ENCODE measurements at regions not wholly inside any gene's neighbourhood (a gene's known extent, or its start where the extent isn't known, plus 50 kb on each side); places are given as distances from the start of the nearest gene placed in this dataset.
"Not testable (repeated sequence)": the region's sequence is repeated elsewhere in the genome, so short reads cannot be mapped to it uniquely, and the experiment has no call there.

DNA sequence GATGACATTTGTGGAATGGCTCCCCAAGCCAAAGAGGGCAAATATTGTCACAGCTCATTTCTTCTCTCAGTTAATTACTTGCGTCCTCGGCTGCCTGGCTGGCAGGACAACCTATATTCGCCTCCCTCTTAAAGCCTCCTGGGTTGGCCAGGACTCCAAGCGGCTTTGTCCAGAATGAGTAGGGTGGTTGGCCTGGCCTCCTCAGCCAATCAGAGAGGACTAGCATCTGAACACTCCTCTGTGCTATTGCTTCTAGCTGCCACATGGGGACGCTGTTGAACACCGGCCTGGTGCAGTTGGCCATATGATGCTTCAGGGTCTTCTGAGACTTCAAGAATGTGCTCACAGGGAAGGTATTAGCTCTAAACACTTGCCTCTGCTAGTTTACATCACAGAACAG lies 2722.9 kb upstream of the TPTE start:
- H3K4me3 Mint-ChIP-seq; H3K4me1 Mint-ChIP-seq (ENCODE audit: low read depth); intact Hi-C loops (cut with micrococcal nuclease); H3K27ac Mint-ChIP-seq; H3K36me3 Mint-ChIP-seq (ENCODE audit: low read depth); H3K9me3 Mint-ChIP-seq; H3K27me3 Mint-ChIP-seq: not testable (repeated sequence)

DNA sequence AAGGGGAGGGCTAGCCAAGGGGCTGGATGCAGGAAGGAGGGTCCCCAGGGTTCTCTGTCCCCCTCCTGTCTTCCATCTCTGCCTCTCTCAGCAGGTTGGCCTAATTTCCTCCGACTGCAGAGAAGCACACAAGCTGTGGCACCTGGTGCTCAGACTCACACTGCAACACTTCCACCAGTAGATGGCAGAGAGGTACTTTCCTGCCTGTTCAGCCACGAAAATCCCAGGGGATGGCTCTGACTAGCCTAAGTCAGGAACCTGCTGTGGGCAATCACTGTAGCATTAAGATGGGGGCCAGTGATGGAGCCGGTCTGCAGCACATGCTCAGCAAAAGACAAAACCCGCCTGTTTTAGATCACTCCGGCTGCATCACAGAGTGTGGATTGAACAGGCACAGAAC lies 2721.7 kb upstream of the TPTE start:
- H3K36me3 Mint-ChIP-seq (ENCODE audit: low read depth); H3K4me3 Mint-ChIP-seq; H3K27ac Mint-ChIP-seq; H3K4me1 Mint-ChIP-seq (ENCODE audit: low read depth); H3K9me3 Mint-ChIP-seq; intact Hi-C loops (cut with micrococcal nuclease); H3K27me3 Mint-ChIP-seq: not testable (repeated sequence)

DNA sequence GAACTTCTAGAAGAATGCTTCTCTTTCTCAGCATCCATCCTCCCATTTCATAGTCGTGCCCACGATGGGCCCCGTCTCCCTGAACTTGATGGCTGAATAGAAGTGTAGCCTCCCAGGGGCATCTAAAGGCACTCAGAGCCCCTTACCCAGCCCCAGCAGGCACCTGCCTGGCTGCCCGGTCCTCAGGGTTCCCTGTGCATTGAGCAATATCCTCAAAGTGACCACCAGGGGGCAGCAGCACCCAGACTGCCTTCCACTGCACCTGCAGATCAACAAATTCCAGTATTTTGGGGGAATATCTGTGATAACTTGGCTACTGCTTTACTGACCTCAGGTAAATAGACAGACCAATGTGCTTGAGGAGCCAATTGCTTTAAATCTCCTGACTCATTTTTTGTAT lies 2707.9 kb upstream of the TPTE start:
- H3K27ac Mint-ChIP-seq; intact Hi-C loops (cut with micrococcal nuclease); H3K27me3 Mint-ChIP-seq; H3K4me3 Mint-ChIP-seq; H3K9me3 Mint-ChIP-seq; H3K4me1 Mint-ChIP-seq (ENCODE audit: low read depth); H3K36me3 Mint-ChIP-seq (ENCODE audit: low read depth): not testable (repeated sequence)

DNA sequence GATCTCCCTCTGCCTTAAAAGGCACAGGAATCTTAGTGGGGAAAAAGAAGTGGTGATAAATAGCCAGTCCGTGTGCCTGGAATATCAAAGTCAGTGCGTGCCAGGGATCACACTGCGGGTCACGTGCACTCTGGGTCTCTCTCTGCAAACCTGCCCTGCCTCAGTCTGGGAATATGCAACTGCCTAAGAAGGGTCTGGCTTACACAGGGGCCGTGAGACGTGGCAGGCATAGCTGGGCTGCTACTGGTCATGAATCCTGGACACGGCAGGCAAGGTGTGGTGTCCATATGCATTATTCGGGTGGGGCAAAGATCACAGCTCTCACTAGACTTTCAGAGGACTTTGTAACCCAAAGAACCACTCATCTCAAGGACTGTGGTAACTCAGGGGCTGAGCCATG lies 2704.4 kb upstream of the TPTE start:
- H3K36me3 Mint-ChIP-seq (ENCODE audit: low read depth); H3K4me1 Mint-ChIP-seq (ENCODE audit: low read depth); intact Hi-C loops (cut with micrococcal nuclease); H3K9me3 Mint-ChIP-seq; H3K27me3 Mint-ChIP-seq; H3K4me3 Mint-ChIP-seq; H3K27ac Mint-ChIP-seq: not testable (repeated sequence)

DNA sequence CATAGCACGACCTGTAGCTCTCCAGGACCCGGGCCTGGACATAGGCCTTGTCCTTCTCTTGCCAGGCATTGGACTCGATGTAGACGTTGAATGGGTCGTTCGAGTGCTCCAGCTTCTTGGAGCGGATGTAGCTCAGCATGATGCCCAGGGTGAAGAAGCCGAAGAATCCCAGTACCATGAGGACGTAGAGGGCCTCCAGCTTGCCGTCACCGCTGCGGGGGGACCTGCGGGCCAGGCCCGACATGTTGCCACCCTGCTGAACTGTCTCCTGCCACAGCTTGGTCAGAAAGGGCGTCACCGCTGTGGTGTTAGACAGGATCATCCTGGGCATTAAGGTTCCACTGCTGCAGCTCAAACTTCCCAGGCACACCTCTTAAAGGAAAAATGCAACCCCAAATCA lies 2702.1 kb upstream of the TPTE start:
- H3K36me3 Mint-ChIP-seq (ENCODE audit: low read depth); intact Hi-C loops (cut with micrococcal nuclease); H3K9me3 Mint-ChIP-seq; H3K27me3 Mint-ChIP-seq; H3K4me1 Mint-ChIP-seq (ENCODE audit: low read depth); H3K27ac Mint-ChIP-seq; H3K4me3 Mint-ChIP-seq: not testable (repeated sequence)

DNA sequence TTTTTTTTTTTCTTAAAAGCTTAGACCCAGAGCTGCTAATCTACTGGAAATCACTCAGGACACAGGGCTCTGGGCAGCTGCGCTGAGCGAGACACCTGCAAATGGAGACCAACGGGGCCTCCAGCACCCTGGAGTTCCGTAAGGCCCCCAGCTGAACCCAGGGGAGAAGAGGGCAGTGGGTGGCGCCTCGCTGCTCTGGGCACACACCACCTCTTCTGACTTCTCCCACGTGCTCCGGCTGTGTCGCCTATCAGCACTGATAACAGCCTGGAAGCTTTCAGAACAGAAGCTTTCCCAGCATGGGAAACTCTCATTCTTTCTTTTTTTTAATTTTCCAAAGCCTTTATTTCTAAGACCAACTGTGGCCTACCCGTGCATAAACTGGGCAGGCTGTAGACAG lies 2695.8 kb upstream of the TPTE start:
- H3K4me1 Mint-ChIP-seq (ENCODE audit: low read depth); H3K9me3 Mint-ChIP-seq; intact Hi-C loops (cut with micrococcal nuclease); H3K27me3 Mint-ChIP-seq; H3K27ac Mint-ChIP-seq; H3K36me3 Mint-ChIP-seq (ENCODE audit: low read depth); H3K4me3 Mint-ChIP-seq: not testable (repeated sequence)

DNA sequence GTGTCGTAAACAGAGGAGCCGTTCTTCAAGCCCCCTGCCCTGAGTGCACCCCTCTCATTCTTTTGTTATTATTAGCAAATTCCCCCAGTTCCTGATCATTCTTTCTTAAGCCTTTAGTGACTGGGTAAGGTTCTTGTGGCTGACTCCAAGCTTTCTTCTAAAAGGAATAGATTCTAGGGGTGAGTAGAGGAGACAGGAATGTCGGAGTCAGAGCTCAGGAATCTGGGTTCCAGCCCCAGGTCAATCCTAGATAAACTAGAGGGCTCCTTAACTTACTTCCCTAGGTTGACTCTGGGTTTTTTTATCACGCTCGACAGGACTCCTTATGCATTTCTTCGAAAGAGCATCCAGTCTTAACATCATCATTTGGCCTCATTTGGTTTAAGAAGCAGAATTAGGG lies 2695.2 kb upstream of the TPTE start:
- H3K4me3 Mint-ChIP-seq; H3K27ac Mint-ChIP-seq; intact Hi-C loops (cut with micrococcal nuclease); H3K9me3 Mint-ChIP-seq; H3K27me3 Mint-ChIP-seq; H3K4me1 Mint-ChIP-seq (ENCODE audit: low read depth); H3K36me3 Mint-ChIP-seq (ENCODE audit: low read depth): not testable (repeated sequence)

DNA sequence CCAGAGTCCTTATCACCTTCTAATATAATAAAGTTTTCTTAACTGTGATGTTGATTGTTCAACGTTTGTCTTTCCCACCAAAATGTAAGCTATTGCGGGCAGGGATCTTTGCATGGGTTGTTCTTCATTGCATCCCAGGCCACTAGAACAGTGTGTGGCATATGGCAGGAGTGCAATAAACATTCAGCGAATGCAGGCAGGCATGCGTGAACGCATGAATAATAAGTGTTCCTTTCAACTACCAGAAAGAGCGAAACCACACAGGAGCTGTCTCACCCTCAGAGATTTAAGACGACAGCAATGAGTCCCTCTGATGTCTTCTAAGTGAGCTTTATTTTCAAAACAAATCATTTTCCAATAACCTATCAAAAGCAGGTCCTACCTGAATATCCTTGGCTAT lies 2693.1 kb upstream of the TPTE start:
- H3K9me3 Mint-ChIP-seq; intact Hi-C loops (cut with micrococcal nuclease); H3K27ac Mint-ChIP-seq; H3K27me3 Mint-ChIP-seq; H3K4me3 Mint-ChIP-seq; H3K36me3 Mint-ChIP-seq (ENCODE audit: low read depth); H3K4me1 Mint-ChIP-seq (ENCODE audit: low read depth): not testable (repeated sequence)

DNA sequence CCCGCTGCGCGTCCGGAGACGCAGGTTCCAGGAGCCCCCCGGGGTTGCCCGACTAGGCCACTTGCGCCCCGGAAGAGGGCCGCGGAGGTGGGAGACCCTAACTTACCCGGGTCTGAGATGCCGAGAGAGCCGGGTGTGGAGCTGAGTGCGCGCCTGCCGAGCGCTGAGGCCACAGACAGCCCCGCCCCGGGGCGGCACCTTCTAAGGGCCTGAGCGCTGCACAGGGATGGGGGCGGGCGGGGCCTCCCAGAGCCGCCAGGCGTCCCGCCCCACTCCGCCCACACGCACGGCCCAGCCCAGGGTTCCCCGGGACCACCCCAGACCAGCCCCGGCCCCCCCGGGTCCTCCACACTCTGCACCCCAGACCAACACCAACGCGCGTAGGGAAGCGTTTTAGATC lies 2692.0 kb upstream of the TPTE start:
- H3K27ac Mint-ChIP-seq; intact Hi-C loops (cut with micrococcal nuclease): not testable (repeated sequence)

DNA sequence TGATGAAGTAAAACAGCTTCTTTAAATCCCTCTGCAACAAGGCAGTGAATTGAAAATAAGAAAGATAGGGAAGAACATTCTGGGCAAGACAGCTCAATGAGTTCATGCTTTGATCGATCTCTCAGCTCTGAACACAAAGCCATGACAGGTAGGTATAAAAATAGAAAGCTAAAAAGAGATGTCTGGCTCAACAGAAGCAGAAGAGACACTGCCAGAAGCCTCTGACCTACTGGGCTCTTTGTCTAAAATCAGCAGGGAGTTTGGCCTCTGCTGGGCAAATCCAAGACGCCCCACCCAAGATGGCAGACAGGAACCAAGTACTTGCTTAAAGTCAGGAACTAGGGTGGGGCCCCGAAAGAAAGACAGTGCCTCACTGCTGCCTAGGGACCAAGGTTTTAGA lies 2684.1 kb upstream of the TPTE start:
- H3K27ac Mint-ChIP-seq; H3K4me3 Mint-ChIP-seq; intact Hi-C loops (cut with micrococcal nuclease); H3K9me3 Mint-ChIP-seq; H3K4me1 Mint-ChIP-seq (ENCODE audit: low read depth); H3K36me3 Mint-ChIP-seq (ENCODE audit: low read depth); H3K27me3 Mint-ChIP-seq: not testable (repeated sequence)

More for the DNA sequence above, 2692.0 kb upstream of the TPTE start:
- not testable (repeated sequence) for H3K9me3 Mint-ChIP-seq; H3K36me3 Mint-ChIP-seq (ENCODE audit: low read depth); H3K4me3 Mint-ChIP-seq; H3K27me3 Mint-ChIP-seq; H3K4me1 Mint-ChIP-seq (ENCODE audit: low read depth)

DNA sequence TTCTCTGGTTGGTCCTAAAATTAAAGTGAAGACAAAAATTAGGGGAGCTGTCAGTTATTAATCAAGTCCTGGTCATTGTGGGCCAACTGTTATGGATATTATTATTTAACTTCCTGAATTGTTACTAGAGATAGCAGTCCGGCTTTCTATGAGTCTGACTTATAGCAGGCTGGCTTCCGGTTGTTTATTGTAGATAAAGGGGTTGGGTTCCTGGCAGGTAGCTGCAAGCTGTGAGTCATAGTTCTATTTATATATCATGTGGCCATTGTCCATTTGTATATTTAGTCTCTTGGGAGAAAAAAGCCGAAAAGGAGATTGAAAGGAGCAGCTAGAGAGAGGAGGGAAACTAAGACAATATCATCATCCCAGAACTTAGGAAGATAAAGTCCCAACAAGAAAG lies 2668.0 kb upstream of the TPTE start:
- H3K4me3 Mint-ChIP-seq; H3K9me3 Mint-ChIP-seq; H3K27ac Mint-ChIP-seq; H3K27me3 Mint-ChIP-seq; intact Hi-C loops (cut with micrococcal nuclease); H3K36me3 Mint-ChIP-seq (ENCODE audit: low read depth); H3K4me1 Mint-ChIP-seq (ENCODE audit: low read depth): not testable (repeated sequence)

DNA sequence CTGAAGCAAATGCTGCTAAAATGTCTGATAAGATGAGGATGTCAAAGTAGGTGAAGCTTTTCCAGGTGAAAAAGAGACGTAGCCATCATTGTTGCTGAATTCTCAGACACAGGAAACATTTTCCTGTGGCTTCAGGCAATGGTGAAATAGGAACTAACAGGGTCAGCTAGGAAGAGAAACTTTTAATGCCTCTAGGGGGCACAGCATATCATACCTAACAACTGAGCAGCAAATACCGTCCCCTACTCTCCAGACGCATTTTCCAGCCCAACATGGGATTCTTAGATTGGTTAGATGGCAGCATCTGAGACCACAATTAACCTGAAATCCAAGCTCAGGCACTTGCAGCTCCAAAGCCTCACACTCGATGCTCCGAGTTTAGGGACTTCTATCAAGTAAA lies 2667.5 kb upstream of the TPTE start:
- H3K27me3 Mint-ChIP-seq; H3K4me1 Mint-ChIP-seq (ENCODE audit: low read depth); H3K4me3 Mint-ChIP-seq; intact Hi-C loops (cut with micrococcal nuclease); H3K27ac Mint-ChIP-seq; H3K9me3 Mint-ChIP-seq; H3K36me3 Mint-ChIP-seq (ENCODE audit: low read depth): not testable (repeated sequence)

Measured in dendritic cell treated with granulocyte-macrophage colony-stimulating factor and Interleukin-4, amounts not matched to agents 40 ng/mL and 50 ng/mL, for 4 days (primary cell).